GM23338 (cell line): ENCODE measurements at regions not wholly inside any gene's neighbourhood (a gene's known extent, or its start where the extent isn't known, plus 50 kb on each side); places are given as distances from the start of the nearest gene placed in this dataset.

Source experiments
- ATAC-seq: fragments of 200-7000 bp; cut with Tn5 transposase; 3 replicates; pipeline ENCODE4 v1.9.1; 2020
- DNase-seq: peaks from one replicate; pipeline ENCODE4 v3.0.0-alpha.2; 2015; ENCODE audit warnings: low spot score
- H2AFZ ChIP-seq: fragments of 200-600 bp; sonication (generic); 2 replicates; pipeline ENCODE4 v1.8.0; 2016; ENCODE audit warnings: antibody characterized with exemption, mild to moderate bottlenecking, moderate library complexity
- H3F3A ChIP-seq: fragments of 200-600 bp; sonication (generic); replicated peaks from 2 replicates; pipeline ENCODE4 v1.8.0; 2017; ENCODE audit warnings: antibody characterized with exemption, mixed run types, low read depth
- H3K27ac ChIP-seq: fragments of 200-600 bp; sonication (generic); 2 replicates; pipeline ENCODE4 v1.6.1; 2016; ENCODE audit warnings: low read depth
- H3K27me3 ChIP-seq: fragments of 200-600 bp; sonication (generic); 2 replicates; pipeline ENCODE4 v1.8.0; 2016; ENCODE audit warnings: mild to moderate bottlenecking, mixed run types, moderate library complexity; ENCODE audit not compliant: insufficient read depth
- H3K36me3 ChIP-seq: fragments of 200-600 bp; sonication (generic); 2 replicates; pipeline ENCODE4 v1.8.0; 2016; ENCODE audit warnings: mild to moderate bottlenecking; ENCODE audit not compliant: insufficient read depth
- H3K4me1 ChIP-seq: fragments of 200-600 bp; sonication (generic); 2 replicates; pipeline ENCODE4 v1.8.0; 2016; ENCODE audit warnings: mild to moderate bottlenecking, moderate library complexity; ENCODE audit not compliant: insufficient read depth
- H3K4me2 ChIP-seq: fragments of 200-600 bp; sonication (generic); 2 replicates; pipeline ENCODE4 v1.7.1; 2017; ENCODE audit warnings: mixed run types
- H3K4me3 ChIP-seq: fragments of 200-600 bp; sonication (generic); 2 replicates; pipeline ENCODE4 v1.6.1; 2016; ENCODE audit warnings: mixed run types
- H3K79me2 ChIP-seq: fragments of 200-600 bp; sonication (generic); replicated peaks from 2 replicates; pipeline ENCODE4 v1.8.0; 2017; ENCODE audit warnings: mild to moderate bottlenecking; ENCODE audit not compliant: insufficient read depth
- H3K9me2 ChIP-seq: fragments of 200-600 bp; sonication (generic); 2 replicates; pipeline ENCODE4 v1.8.0; 2017; ENCODE audit not compliant: insufficient read depth
- H4K20me1 ChIP-seq: fragments of 200-600 bp; sonication (generic); replicated peaks from 2 replicates; pipeline ENCODE4 v1.8.0; 2017; ENCODE audit warnings: mild to moderate bottlenecking; ENCODE audit not compliant: insufficient read depth
- H3K27ac Mint-ChIP-seq: 2 replicates; pipeline ENCODE4 v1.8.0; 2020; ENCODE audit warnings: inconsistent platforms, mild to moderate bottlenecking, moderate library complexity, mixed read lengths
- H3K27me3 Mint-ChIP-seq: 3 replicates; pipeline ENCODE4 v1.8.0; 2022; ENCODE audit warnings: low read depth, mild to moderate bottlenecking, moderate library complexity, mixed read lengths, inconsistent platforms; ENCODE audit not compliant: insufficient read depth, poor library complexity
- H3K36me3 Mint-ChIP-seq: 3 replicates; pipeline ENCODE4 v1.8.0; 2021; ENCODE audit warnings: low read depth, mild to moderate bottlenecking, inconsistent platforms, moderate library complexity, mixed read lengths
- H3K4me1 Mint-ChIP-seq: 3 replicates; pipeline ENCODE4 v1.8.0; 2020; ENCODE audit warnings: mild to moderate bottlenecking, inconsistent platforms, mixed read lengths
- H3K4me3 Mint-ChIP-seq: 3 replicates; pipeline ENCODE4 v1.8.0; 2021; ENCODE audit warnings: moderate library complexity, mild to moderate bottlenecking, inconsistent platforms, mixed read lengths
- H3K9me3 Mint-ChIP-seq: 3 replicates; pipeline ENCODE4 v1.8.0; 2020; ENCODE audit warnings: moderate library complexity, mild to moderate bottlenecking, inconsistent platforms, mixed read lengths
- CREB1 ChIP-seq: fragments of 250-450 bp; sonication (Bioruptor Pico); IDR thresholded peaks from 2 replicates; pipeline ENCODE4 v1.5.0; 2020; ENCODE audit warnings: low read depth, mild to moderate bottlenecking, moderate library complexity
- CTCF ChIP-seq, 2 experiments: fragments of 200-600 bp in 1 of 2; sonication (generic) in 1 of 2; conservative IDR thresholded peaks; 2 replicates each; pipeline versions ENCODE4 v1.5.1 to v1.6.1; 2016 to 2017; ENCODE audit warnings: antibody characterized with exemption in 2 of 2, low read depth in 2 of 2, mild to moderate bottlenecking in 2 of 2, moderate library complexity in 1 of 2
- ETS1 ChIP-seq: IDR thresholded peaks from 2 replicates; pipeline ENCODE4 v1.6.1; 2016; ENCODE audit warnings: antibody characterized with exemption
- EZH2 ChIP-seq: fragments of 200-600 bp; sonication (generic); IDR thresholded peaks from one replicate; pipeline ENCODE4 v1.8.0; 2017; ENCODE audit warnings: antibody characterized with exemption, mild to moderate bottlenecking, low read depth; ENCODE audit not compliant: unreplicated experiment
- EZH2phosphoT487 ChIP-seq: fragments of 200-600 bp; sonication (generic); IDR thresholded peaks from one replicate; pipeline ENCODE4 v1.8.1; 2018; ENCODE audit warnings: antibody characterized with exemption; ENCODE audit not compliant: unreplicated experiment
- JUNB ChIP-seq: IDR thresholded peaks from one replicate; pipeline ENCODE4 v1.6.1; 2016; ENCODE audit warnings: antibody characterized with exemption; ENCODE audit not compliant: unreplicated experiment
- POLR2AphosphoS5 ChIP-seq: IDR thresholded peaks from 2 replicates; pipeline ENCODE4 v1.6.1; 2016; ENCODE audit warnings: antibody characterized with exemption, low read depth
- REST ChIP-seq: IDR thresholded peaks from one replicate; pipeline ENCODE4 v1.6.1; 2018; ENCODE audit warnings: antibody characterized with exemption; ENCODE audit not compliant: unreplicated experiment
- STAT1 ChIP-seq: IDR thresholded peaks from one replicate; pipeline ENCODE4 v1.6.1; 2016; ENCODE audit warnings: antibody characterized with exemption; ENCODE audit not compliant: unreplicated experiment
- ZNF114 ChIP-seq: fragments of 250-450 bp; sonication (Bioruptor Pico); IDR thresholded peaks from 2 replicates; pipeline ENCODE4 v1.5.0; 2020; ENCODE audit warnings: mild to moderate bottlenecking, moderate library complexity
- ZNF331 ChIP-seq: fragments of 250-450 bp; sonication (Bioruptor Pico); IDR thresholded peaks from 2 replicates; pipeline ENCODE4 v1.5.0; 2020; ENCODE audit warnings: low read depth, mild to moderate bottlenecking, moderate library complexity
- ZNF462 ChIP-seq: fragments of 250-450 bp; sonication (Bioruptor Pico); IDR thresholded peaks from 2 replicates; pipeline ENCODE4 v1.5.0; 2020; ENCODE audit warnings: mild to moderate bottlenecking, moderate library complexity

GRCh38 chr11:35891096-35891495, 52.8 kb upstream of the LDLRAD3 start:
- H3K27ac Mint-ChIP-seq, result no peak overlapping the region
- no peaks in the 10 kb centered on the region for H3K36me3 ChIP-seq
- H3K27me3 ChIP-seq, result no peaks in the 10 kb centered on the region
- no peaks in the 10 kb centered on the region for H3K4me1 ChIP-seq
- H3K27me3 Mint-ChIP-seq, result peaks cover under 1% of the 10 kb centered on the region
- ATAC-seq (no peak), DNase-seq (no peak)
- peaks cover 11% of the 10 kb centered on the region; the same call in 2 of the 3 replicates for H3K4me1 Mint-ChIP-seq
- no peaks in the 10 kb centered on the region for H3K79me2 ChIP-seq
- no peak overlapping the region for H2AFZ ChIP-seq
- no peak overlapping the region for H3K4me3 ChIP-seq
- H3K27ac ChIP-seq, result no peak overlapping the region
- no peaks in the 10 kb centered on the region; the same call in 2 of the 3 replicates for H3K36me3 Mint-ChIP-seq
- peaks cover 9% of the 10 kb centered on the region; the same call in 1 of the 2 replicates for H3K9me2 ChIP-seq
- no peak overlapping the region for H3K4me3 Mint-ChIP-seq
- H3K9me3 Mint-ChIP-seq, result no peaks in the 10 kb centered on the region; the same call in 2 of the 3 replicates
- H3K4me2 ChIP-seq, result no peak overlapping the region
- TF ChIP-seq CTCF (conservative IDR thresholded peaks at IDR 0.05; ENCODE audit: low read depth in 2 of 2) (no peak), POLR2AphosphoS5 (no peak), EZH2 (no peak), ZNF114 (CRISPR knock-in tag) (no peak), REST (no peak), STAT1 (no peak), CREB1 (CRISPR knock-in tag) (no peak), ZNF331 (CRISPR knock-in tag) (no peak), ETS1 (no peak), EZH2phosphoT487 (no peak), ZNF462 (CRISPR knock-in tag) (no peak), JUNB (no peak)
- H3F3A ChIP-seq, result no peaks in the 10 kb centered on the region
- no peaks in the 10 kb centered on the region for H4K20me1 ChIP-seq
